HCT116 (cell line): ENCODE measurements at regions not wholly inside any gene's neighbourhood (a gene's known extent, or its start where the extent isn't known, plus 50 kb on each side); places are given as distances from the start of the nearest gene placed in this dataset.

Experiments used
- ATAC-seq: fragments of 200-7000 bp; cut with Tn5 transposase; 2 replicates; pipeline ENCODE4 v1.9.1; 2020; ENCODE audit warnings: mild to moderate bottlenecking, moderate library complexity
- BruUV-seq: library from RNA; stranded (reverse); fragments of 400-500 nt; replicated peaks from 2 replicates; lab custom pipeline; 2021; lab: Mats Ljungman, UMichigan
- CTCF ChIA-PET: fragments of 300-600 bp; sonication (Branson Sonifier 250); formaldehyde crosslinking; loops from one replicate; lab custom pipeline; 2021; ENCODE audit warnings: antibody characterized with exemption; lab: Charles Lee
- POLR2A ChIA-PET: fragments of 300-600, 350-600 bp; sonication (Branson Sonifier 250); formaldehyde crosslinking; loops from one replicate; lab custom pipeline; 2021; ENCODE audit warnings: antibody characterized with exemption; lab: Charles Lee
- RAD21 ChIA-PET, 2 experiments: fragments of 300-600 bp; sonication (Branson Sonifier 250); formaldehyde crosslinking; loops; one replicate each; lab custom pipeline; 2023; ENCODE audit warnings: low total read pairs in 2 of 2; ENCODE audit not compliant: uncharacterized antibody in 2 of 2, unreplicated experiment in 2 of 2, low non-redundant PET in 1 of 2; lab: Charles Lee
- DNase-seq: peaks from one replicate; pipeline ENCODE4 v3.0.0-alpha.2; 2010; ENCODE audit warnings: low read depth, low spot score
- H2AFZ ChIP-seq: fragments of 200-600 bp; shearing (Covaris generic), sonication (generic); 2 replicates; pipeline ENCODE4 v1.6.1; 2017; ENCODE audit warnings: low read depth, mixed run types, mixed read lengths, antibody characterized with exemption, low read length; ENCODE audit not compliant: poor library complexity, severe bottlenecking
- H3K27ac ChIP-seq: 2 replicates; pipeline ENCODE4 v1.5.1; 2012; ENCODE audit warnings: low read depth, low read length
- H3K27me3 ChIP-seq: fragments of 200-600 bp; sonication (generic); 2 replicates; pipeline ENCODE4 v1.6.1; 2016; ENCODE audit warnings: mixed run types, low read length, mixed read lengths; ENCODE audit not compliant: insufficient read depth
- H3K36me3 ChIP-seq, 2 experiments: fragments of 200-500 bp in 1 of 2; fragments of 200-600 bp in 1 of 2; sonication (Bioruptor generic) in 1 of 2; sonication (generic) in 1 of 2; 2 replicates each; pipeline versions ENCODE4 v1.5.1 to v1.6.1; 2014 to 2016; ENCODE audit warnings: low read length in 2 of 2, inconsistent platforms in 1 of 2, mixed read lengths in 1 of 2, mixed run types in 1 of 2; ENCODE audit not compliant: insufficient read depth in 2 of 2, control insufficient read depth in 1 of 2
- H3K4me1 ChIP-seq, 2 experiments: fragments of 200-600 bp in 1 of 2; sonication (generic) in 1 of 2; 2 replicates each; pipeline versions ENCODE4 v1.5.1 to v1.6.1; 2012 to 2017; ENCODE audit warnings: low read length in 2 of 2, inconsistent platforms in 1 of 2, mild to moderate bottlenecking in 1 of 2, mixed read lengths in 1 of 2, mixed run types in 1 of 2, moderate library complexity in 1 of 2; ENCODE audit not compliant: insufficient read depth in 2 of 2, control insufficient read depth in 1 of 2
- H3K4me2 ChIP-seq: fragments of 200-600 bp; sonication (generic); 2 replicates; pipeline ENCODE4 v1.6.1; 2017; ENCODE audit warnings: mixed run types, low read length, mixed read lengths
- H3K4me3 ChIP-seq, 2 experiments: fragments of 200-600 bp in 1 of 2; sonication (generic) in 1 of 2; replicated peaks in 1 of 2; 2 replicates each; pipeline ENCODE4 v1.5.1; 2011 to 2016; ENCODE audit warnings: low read length in 2 of 2, control low read depth in 1 of 2, low read depth in 1 of 2, mild to moderate bottlenecking in 1 of 2, mixed read lengths in 1 of 2, mixed run types in 1 of 2
- H3K79me2 ChIP-seq: fragments of 200-600 bp; sonication (generic); 2 replicates; pipeline ENCODE4 v1.6.1; 2017; ENCODE audit warnings: mild to moderate bottlenecking, mixed run types, low read length, moderate library complexity, mixed read lengths; ENCODE audit not compliant: insufficient read depth
- H3K9ac ChIP-seq: fragments of 200-600 bp; sonication (generic); 2 replicates; pipeline ENCODE4 v1.6.1; 2016; ENCODE audit warnings: low read length, mixed read lengths
- H3K9me2 ChIP-seq: fragments of 200-600 bp; sonication (generic), shearing (Covaris generic); 2 replicates; pipeline ENCODE4 v1.6.1; 2017; ENCODE audit warnings: mixed run types, mild to moderate bottlenecking, moderate library complexity; ENCODE audit not compliant: insufficient read depth
- H3K9me3 ChIP-seq, 2 experiments: fragments of 200-500 bp in 1 of 2; fragments of 200-600 bp in 1 of 2; sonication (Bioruptor generic) in 1 of 2; sonication (generic) in 1 of 2; 2 replicates each; pipeline ENCODE4 v1.6.1; 2014 to 2017; ENCODE audit warnings: low read length in 2 of 2, mixed read lengths in 2 of 2, inconsistent platforms in 1 of 2, low read depth in 1 of 2, mild to moderate bottlenecking in 1 of 2, mixed run types in 1 of 2, moderate library complexity in 1 of 2; ENCODE audit not compliant: control insufficient read depth in 1 of 2, insufficient read depth in 1 of 2
- H4K20me1 ChIP-seq: fragments of 200-600 bp; sonication (generic), shearing (Covaris generic); 2 replicates; pipeline ENCODE4 v1.6.1; 2017; ENCODE audit warnings: mixed run types, mild to moderate bottlenecking, moderate library complexity; ENCODE audit not compliant: insufficient read depth
- ATF3 ChIP-seq: IDR thresholded peaks from 2 replicates; pipeline ENCODE4 v1.6.1; 2012
- SP1 ChIP-seq: IDR thresholded peaks from 2 replicates; pipeline ENCODE4 v1.6.1; 2012; ENCODE audit warnings: low read depth
- TCF7L2 ChIP-seq: IDR thresholded peaks from 2 replicates; pipeline ENCODE4 v1.7.0; 2011; ENCODE audit warnings: borderline replicate concordance, inconsistent platforms; ENCODE audit not compliant: insufficient read depth, insufficient read length; ENCODE audit errors: extremely low read depth
- YY1 ChIP-seq: IDR thresholded peaks from 2 replicates; pipeline ENCODE4 v1.6.1; 2011; ENCODE audit warnings: low read length, low read depth, moderate library complexity, mild to moderate bottlenecking; ENCODE audit not compliant: insufficient replicate concordance; ENCODE audit errors: extremely low read depth
- ZBTB33 ChIP-seq: IDR thresholded peaks from 2 replicates; pipeline ENCODE4 v1.6.1; 2011; ENCODE audit warnings: mild to moderate bottlenecking, low read length, moderate library complexity; ENCODE audit not compliant: insufficient replicate concordance; ENCODE audit errors: extremely low read depth
- ZNF274 ChIP-seq: fragments of 200-500 bp; sonication (Bioruptor generic); IDR thresholded peaks from 2 replicates; pipeline ENCODE4 v1.6.1; 2014; ENCODE audit warnings: mild to moderate bottlenecking, low read depth, low read length, inconsistent platforms
- intact Hi-C: fragments of 100-400 bp; cut with micrococcal nuclease; formaldehyde crosslinking; loops from 2 replicates; pipeline ENCODE4 v1.10.0; 2022

- DNase-seq (no peak), ATAC-seq (no peak)
- no peak overlapping the region for H3K4me2 ChIP-seq
- RAD21 ChIA-PET: no interaction called here
- no peak overlapping the region for H3K9ac ChIP-seq
- no peak overlapping the region for H3K27ac ChIP-seq
- intact Hi-C loops: no loop called here
- no peak overlapping the region for H3K4me3 ChIP-seq
- H3K4me1 ChIP-seq: no peaks in the 10 kb centered on the region
- H3K9me2 ChIP-seq: no peaks in the 10 kb centered on the region
- H4K20me1 ChIP-seq: no peaks in the 10 kb centered on the region
- no peak for TF ChIP-seq ZBTB33
- H3K36me3 ChIP-seq: no peaks in the 10 kb centered on the region
- H3K79me2 ChIP-seq: no peaks in the 10 kb centered on the region
- CTCF ChIA-PET: no interaction called here
- no TSS peak for BruUV-seq
- H3K27me3 ChIP-seq: no peaks in the 10 kb centered on the region
- H3K9me3 ChIP-seq: peaks cover 5 to 30% of the 10 kb centered on the region in 2 experiments; a peak in 2 of 4 replicates
- H2AFZ ChIP-seq: no peak overlapping the region
- POLR2A ChIA-PET: no interaction called here
Measured at GRCh38 chr19:28239270-28239669, 973.7 kb downstream of the UQCRFS1 start.

- ChIA-PET POLR2A (no interaction called here), CTCF (no interaction called here), RAD21 (no interaction called here)
- Histone ChIP-seq H3K27me3 (no peaks in the 10 kb centered on the region), H3K9me3 (peaks cover 5 to 30% of the 10 kb centered on the region in 2 experiments; a peak in 2 of 4 replicates), H3K4me1 (no peaks in the 10 kb centered on the region), H2AFZ (no peak overlapping the region), H3K4me3 (no peak overlapping the region), H3K36me3 (no peaks in the 10 kb centered on the region), H3K9ac (no peak overlapping the region), H3K4me2 (no peak overlapping the region), H4K20me1 (no peaks in the 10 kb centered on the region), H3K27ac (no peak overlapping the region), H3K9me2 (no peaks in the 10 kb centered on the region), H3K79me2 (no peaks in the 10 kb centered on the region)
- ATAC-seq: no peak
- no peak for DNase-seq
- TF ChIP-seq TCF7L2 (no peak), SP1 (no peak), YY1 (no peak), ZNF274 (no peak), ATF3 (no peak)
- intact Hi-C loops: no loop called here
- BruUV-seq: no TSS peak
Measured at GRCh38 chr19:28238270-28238820, 974.6 kb downstream of the UQCRFS1 start.
